ENCODE measurements at regions not wholly inside any gene's neighbourhood (a gene's known extent, or its start where the extent isn't known, plus 50 kb on each side); places are given as distances from the start of the nearest gene placed in this dataset.

DNA sequence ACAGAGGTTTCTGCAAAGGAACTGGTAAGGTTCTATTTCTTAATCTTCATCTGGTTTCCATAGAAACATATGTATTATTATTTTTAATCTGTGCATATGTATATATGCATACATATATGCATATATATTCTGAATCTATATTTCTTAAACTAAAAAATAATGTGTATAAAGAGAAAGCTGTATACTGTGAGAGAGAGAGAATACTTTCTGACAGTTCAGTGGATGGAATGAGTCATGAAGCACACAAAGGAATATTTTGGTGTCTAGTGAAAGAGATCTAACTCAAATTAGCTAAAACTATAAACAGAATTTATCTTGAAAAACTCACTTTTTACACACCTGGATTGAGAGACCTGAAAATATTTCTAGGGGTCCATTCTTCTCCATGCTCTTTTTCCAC lies 1929.3 kb upstream of the LRRTM1 start:
- TF ChIP-seq, protein P1, sequence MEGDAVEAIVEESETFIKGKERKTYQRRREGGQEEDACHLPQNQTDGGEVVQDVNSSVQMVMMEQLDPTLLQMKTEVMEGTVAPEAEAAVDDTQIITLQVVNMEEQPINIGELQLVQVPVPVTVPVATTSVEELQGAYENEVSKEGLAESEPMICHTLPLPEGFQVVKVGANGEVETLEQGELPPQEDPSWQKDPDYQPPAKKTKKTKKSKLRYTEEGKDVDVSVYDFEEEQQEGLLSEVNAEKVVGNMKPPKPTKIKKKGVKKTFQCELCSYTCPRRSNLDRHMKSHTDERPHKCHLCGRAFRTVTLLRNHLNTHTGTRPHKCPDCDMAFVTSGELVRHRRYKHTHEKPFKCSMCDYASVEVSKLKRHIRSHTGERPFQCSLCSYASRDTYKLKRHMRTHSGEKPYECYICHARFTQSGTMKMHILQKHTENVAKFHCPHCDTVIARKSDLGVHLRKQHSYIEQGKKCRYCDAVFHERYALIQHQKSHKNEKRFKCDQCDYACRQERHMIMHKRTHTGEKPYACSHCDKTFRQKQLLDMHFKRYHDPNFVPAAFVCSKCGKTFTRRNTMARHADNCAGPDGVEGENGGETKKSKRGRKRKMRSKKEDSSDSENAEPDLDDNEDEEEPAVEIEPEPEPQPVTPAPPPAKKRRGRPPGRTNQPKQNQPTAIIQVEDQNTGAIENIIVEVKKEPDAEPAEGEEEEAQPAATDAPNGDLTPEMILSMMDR (tag by site-specific recombination; IDR thresholded peaks at IDR 0.05): no peak
- no peak for TF ChIP-seq ZNF184 (tag by site-specific recombination; IDR thresholded peaks at IDR 0.05)
- no peak for TF ChIP-seq ZNF629 (tag by site-specific recombination; IDR thresholded peaks at IDR 0.05)

Measured in HEK293 (cell line).